Endothelial cell of umbilical vein (primary cell): ENCODE measurements at regions not wholly inside any gene's neighbourhood (a gene's known extent, or its start where the extent isn't known, plus 50 kb on each side); places are given as distances from the start of the nearest gene placed in this dataset.

Source experiments
- BruUV-seq: library from RNA; stranded (reverse); fragments of 400-500 nt; replicated peaks from 2 replicates; lab custom pipeline; 2021; lab: Mats Ljungman, UMichigan
- CTCF ChIA-PET: fragments of 300-600, 350-600 bp; sonication (Branson Sonifier 250); formaldehyde crosslinking; loops from one replicate; lab custom pipeline; 2021; ENCODE audit warnings: antibody characterized with exemption, inconsistent platforms; lab: Charles Lee
- POLR2A ChIA-PET: fragments of 300-600, 350-600 bp; sonication (Branson Sonifier 250); formaldehyde crosslinking; loops from one replicate; lab custom pipeline; 2021; ENCODE audit warnings: antibody characterized with exemption, inconsistent platforms; lab: Charles Lee
- DNase-seq: peaks from one replicate; pipeline ENCODE4 v3.0.0-alpha.2; 2011; ENCODE audit warnings: low read depth, low spot score
- FAIRE-seq: peaks from 2 replicates; lab custom pipeline; 2011; peaks lifted over from hg19 to GRCh38; lab: Jason Lieb, UNC
- H2AFZ ChIP-seq: 2 replicates; pipeline ENCODE4 v1.6.0; 2012; ENCODE audit warnings: low read depth, low read length, control low read depth, inconsistent platforms
- H3K27ac ChIP-seq: 2 replicates; pipeline ENCODE4 v1.5.1; 2011; ENCODE audit warnings: low read depth, mild to moderate bottlenecking, control low read depth, low read length, moderate library complexity; ENCODE audit not compliant: insufficient read depth
- H3K27me3 ChIP-seq, 2 experiments: 2 replicates each; pipeline versions ENCODE4 v1.6.0 to v1.6.1; 2011; ENCODE audit warnings: low read length in 2 of 2, mixed read lengths in 1 of 2; ENCODE audit not compliant: control insufficient read depth in 2 of 2, insufficient read depth in 2 of 2
- H3K36me3 ChIP-seq, 2 experiments: 2 replicates in 1 of 2; 3 replicates in 1 of 2; pipeline ENCODE4 v1.5.1; 2011; ENCODE audit warnings: low read length in 2 of 2, mild to moderate bottlenecking in 1 of 2, moderate library complexity in 1 of 2; ENCODE audit not compliant: control insufficient read depth in 2 of 2, insufficient read depth in 2 of 2; ENCODE audit errors: extremely low read depth in 1 of 2
- H3K4me1 ChIP-seq: 3 replicates; pipeline ENCODE4 v1.5.1; 2011; ENCODE audit warnings: mild to moderate bottlenecking, low read length; ENCODE audit not compliant: control insufficient read depth, insufficient read depth; ENCODE audit errors: extremely low read depth
- H3K4me2 ChIP-seq: 2 replicates; pipeline ENCODE4 v1.6.1; 2011; ENCODE audit warnings: low read length, control low read depth, mixed read lengths; ENCODE audit not compliant: insufficient read depth
- H3K4me3 ChIP-seq, 3 experiments: fragments of 200-600 bp in 1 of 3; sonication (generic), shearing (Covaris generic) in 1 of 3; replicated peaks in 1 of 3; 2 replicates each; pipeline ENCODE4 v1.5.1; 2011 to 2016; ENCODE audit warnings: control low read depth in 3 of 3, low read length in 3 of 3, mild to moderate bottlenecking in 2 of 3, inconsistent platforms in 1 of 3, low read depth in 1 of 3, moderate library complexity in 1 of 3; ENCODE audit not compliant: insufficient read depth in 1 of 3
- H3K79me2 ChIP-seq: 2 replicates; pipeline ENCODE4 v1.6.0; 2012; ENCODE audit warnings: low read length, inconsistent platforms; ENCODE audit not compliant: control insufficient read depth, insufficient read depth
- H3K9ac ChIP-seq: replicated peaks from 2 replicates; pipeline ENCODE3; 2011; ENCODE audit warnings: low read length, control low read depth; ENCODE audit not compliant: insufficient read depth; ENCODE audit errors: extremely low read depth
- H3K9me1 ChIP-seq: replicated peaks from 3 replicates; pipeline ENCODE4 v1.6.0; 2011; ENCODE audit warnings: mild to moderate bottlenecking, low read length; ENCODE audit not compliant: control insufficient read depth, insufficient read depth; ENCODE audit errors: extremely low read depth
- H3K9me3 ChIP-seq: replicated peaks from 2 replicates; pipeline ENCODE4 v1.5.1; 2012; ENCODE audit warnings: low read length, inconsistent platforms; ENCODE audit not compliant: control insufficient read depth, insufficient read depth
- H4K20me1 ChIP-seq: replicated peaks from 2 replicates; pipeline ENCODE3; 2011; ENCODE audit warnings: mild to moderate bottlenecking, low read length; ENCODE audit not compliant: control insufficient read depth, insufficient read depth; ENCODE audit errors: extremely low read depth
- CTCF ChIP-seq, 2 donors: IDR thresholded peaks; 1 replicate in 1 of 2; 2 replicates in 1 of 2; pipeline ENCODE4 v1.5.1; 2011; ENCODE audit warnings: low read length in 2 of 2, mild to moderate bottlenecking in 2 of 2, moderate library complexity in 2 of 2, control low read depth in 1 of 2, inconsistent platforms in 1 of 2, low read depth in 1 of 2; ENCODE audit not compliant: insufficient read depth in 1 of 2; ENCODE audit errors: extremely low read depth in 1 of 2
- EZH2 ChIP-seq: IDR thresholded peaks from 2 replicates; pipeline ENCODE4 v1.6.1; 2012; ENCODE audit warnings: borderline replicate concordance, low read depth, mild to moderate bottlenecking, moderate library complexity, low read length, inconsistent platforms; ENCODE audit not compliant: severe bottlenecking
- FOS ChIP-seq: IDR thresholded peaks from 2 replicates; pipeline ENCODE4 v1.6.1; 2011; ENCODE audit warnings: mild to moderate bottlenecking, low read length, moderate library complexity, borderline replicate concordance; ENCODE audit not compliant: insufficient read depth
- GATA2 ChIP-seq: IDR thresholded peaks from 2 replicates; pipeline ENCODE4 v1.7.0; 2011; ENCODE audit warnings: low read depth, mild to moderate bottlenecking, moderate library complexity, mixed read lengths, low read length; ENCODE audit not compliant: insufficient read length, insufficient read depth
- JUN ChIP-seq: IDR thresholded peaks from 2 replicates; pipeline ENCODE4 v1.6.1; 2011; ENCODE audit warnings: borderline replicate concordance, low read depth; ENCODE audit not compliant: insufficient read length, insufficient read depth
- MYC ChIP-seq: IDR thresholded peaks from one replicate; pipeline ENCODE4 v1.6.1; 2011; ENCODE audit warnings: mild to moderate bottlenecking, low read depth, low read length
- POLR2AphosphoS5 ChIP-seq: IDR thresholded peaks from 2 replicates; pipeline ENCODE4 v1.6.1; 2012; ENCODE audit warnings: low read depth, mild to moderate bottlenecking, control low read depth, low read length, moderate library complexity; ENCODE audit not compliant: insufficient read depth
- dilution Hi-C: fragments of 300-500 bp; cut with MboI; formaldehyde crosslinking; loops from one replicate; pipeline ENCODE4 v1.15.0; 2019; ENCODE audit warnings: low sequenced_read_pairs; ENCODE audit not compliant: extremely low pct_ligation_motif_present
- intact Hi-C: fragments of 100-400 bp; cut with micrococcal nuclease; formaldehyde crosslinking; loops from one replicate; pipeline ENCODE4 v1.10.0; 2022

GRCh38 chr13:103883698-103884097, 817.5 kb upstream of the SLC10A2 start:
- Histone ChIP-seq H3K27me3 (no peaks in the 10 kb centered on the region), H3K4me3 (no peak overlapping the region), H3K9me1 (no peaks in the 10 kb centered on the region), H3K36me3 (no peaks in the 10 kb centered on the region), H3K79me2 (no peaks in the 10 kb centered on the region), H3K4me2 (no peak overlapping the region), H3K27ac (peak overlapping the region; percentile 88), H3K4me1 (peaks cover 12% of the 10 kb centered on the region), H3K9ac (peak overlapping the region; percentile 16), H3K9me3 (no peaks in the 10 kb centered on the region), H2AFZ (peak overlapping the region; percentile 17), H4K20me1 (no peaks in the 10 kb centered on the region)
- no peak for TF ChIP-seq GATA2
- no peak for TF ChIP-seq MYC
- TF ChIP-seq CTCF (IDR thresholded peaks at IDR 0.05; ENCODE audit: extremely low read depth in 1 of 2, insufficient read depth in 1 of 2, low read depth in 1 of 2, low read length in 2 of 2), result no peak
- intact Hi-C loops (loop anchor here (1.0 to 5.0 kb wide), 13 partner anchors 65 to 1319 kb away; no protein-coding TSS in a partner anchor), dilution Hi-C loops (no loop called here)
- no peak for DNase-seq
- ChIA-PET POLR2A (no interaction called here), CTCF (interaction anchor here (0.6 to 4.0 kb wide), 17 partner anchors 21 to 1319 kb away, joined by 3 to 19 read pairs (median 5); no protein-coding TSS in a partner anchor)
- TSS peak; percentile 68 for BruUV-seq
- FAIRE-seq, result no peak

- POLR2A ChIA-PET, result no interaction called here
- H3K4me2 ChIP-seq, result peak overlapping the region; percentile 13
Measured at GRCh38 chr13:103883164-103883563, 816.9 kb upstream of the SLC10A2 start.

More at GRCh38 chr13:103883164-103883563, 816.9 kb upstream of the SLC10A2 start:
- no peaks in the 10 kb centered on the region for H3K36me3 ChIP-seq
- H3K9ac ChIP-seq, result peak overlapping the region; percentile 16
- intact Hi-C loops (loop anchor here (1.0 to 5.0 kb wide), 13 partner anchors 65 to 1319 kb away; no protein-coding TSS in a partner anchor), dilution Hi-C loops (no loop called here)
- BruUV-seq, result no TSS peak
- no peaks in the 10 kb centered on the region for H3K9me3 ChIP-seq
- TF ChIP-seq CTCF (IDR thresholded peaks at IDR 0.05; ENCODE audit: extremely low read depth in 1 of 2, insufficient read depth in 1 of 2, low read depth in 1 of 2, low read length in 2 of 2) (peak; percentile 60 to 80), EZH2 (no peak), FOS (peak; percentile 88), POLR2AphosphoS5 (peak; percentile 76), JUN (peak; percentile 69)
- no peak overlapping the region for H3K4me3 ChIP-seq
- peaks cover 12% of the 10 kb centered on the region for H3K4me1 ChIP-seq
- H4K20me1 ChIP-seq, result no peaks in the 10 kb centered on the region
- H2AFZ ChIP-seq, result peak overlapping the region; percentile 22
- no peaks in the 10 kb centered on the region for H3K79me2 ChIP-seq
- peak overlapping the region; percentile 88 for H3K27ac ChIP-seq
- no peaks in the 10 kb centered on the region for H3K27me3 ChIP-seq
- DNase-seq (peak; percentile 95), FAIRE-seq (peak; percentile 95)
- CTCF ChIA-PET, result interaction anchor here (0.6 to 4.0 kb wide), 18 partner anchors 13 to 1319 kb away, joined by 3 to 19 read pairs (median 5); no protein-coding TSS in a partner anchor
- H3K9me1 ChIP-seq, result no peaks in the 10 kb centered on the region
